ENCODE measurements at regions not wholly inside any gene's neighbourhood (a gene's known extent, or its start where the extent isn't known, plus 50 kb on each side); places are given as distances from the start of the nearest gene placed in this dataset.

- no peaks in the 10 kb centered on the region for H3K36me3 Mint-ChIP-seq (ENCODE audit: low read depth)
- peaks cover 20% of the 10 kb centered on the region for H3K4me1 Mint-ChIP-seq (ENCODE audit: low read depth)
- no peak overlapping the region for H3K4me3 Mint-ChIP-seq (ENCODE audit: unreplicated experiment)
- H3K27me3 Mint-ChIP-seq (ENCODE audit: low read depth), result no peaks in the 10 kb centered on the region
- DNase-seq (ENCODE audit: low spot score), result no peak
- TF ChIP-seq, protein P1, sequence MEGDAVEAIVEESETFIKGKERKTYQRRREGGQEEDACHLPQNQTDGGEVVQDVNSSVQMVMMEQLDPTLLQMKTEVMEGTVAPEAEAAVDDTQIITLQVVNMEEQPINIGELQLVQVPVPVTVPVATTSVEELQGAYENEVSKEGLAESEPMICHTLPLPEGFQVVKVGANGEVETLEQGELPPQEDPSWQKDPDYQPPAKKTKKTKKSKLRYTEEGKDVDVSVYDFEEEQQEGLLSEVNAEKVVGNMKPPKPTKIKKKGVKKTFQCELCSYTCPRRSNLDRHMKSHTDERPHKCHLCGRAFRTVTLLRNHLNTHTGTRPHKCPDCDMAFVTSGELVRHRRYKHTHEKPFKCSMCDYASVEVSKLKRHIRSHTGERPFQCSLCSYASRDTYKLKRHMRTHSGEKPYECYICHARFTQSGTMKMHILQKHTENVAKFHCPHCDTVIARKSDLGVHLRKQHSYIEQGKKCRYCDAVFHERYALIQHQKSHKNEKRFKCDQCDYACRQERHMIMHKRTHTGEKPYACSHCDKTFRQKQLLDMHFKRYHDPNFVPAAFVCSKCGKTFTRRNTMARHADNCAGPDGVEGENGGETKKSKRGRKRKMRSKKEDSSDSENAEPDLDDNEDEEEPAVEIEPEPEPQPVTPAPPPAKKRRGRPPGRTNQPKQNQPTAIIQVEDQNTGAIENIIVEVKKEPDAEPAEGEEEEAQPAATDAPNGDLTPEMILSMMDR (IDR thresholded peaks at IDR 0.05), result no peak
- no peak overlapping the region for H3K27ac Mint-ChIP-seq (ENCODE audit: unreplicated experiment)
- peaks cover 4% of the 10 kb centered on the region for H3K9me3 Mint-ChIP-seq (ENCODE audit: low read depth)
Measured at GRCh38 chr18:43542016-43542415, 264.7 kb upstream of the SYT4 start.

- Mint-ChIP-seq H3K27me3 (ENCODE audit: low read depth) (no peaks in the 10 kb centered on the region), H3K9me3 (ENCODE audit: low read depth) (peaks cover 4% of the 10 kb centered on the region), H3K4me3 (ENCODE audit: unreplicated experiment) (no peak overlapping the region), H3K27ac (ENCODE audit: unreplicated experiment) (no peak overlapping the region), H3K36me3 (ENCODE audit: low read depth) (no peaks in the 10 kb centered on the region), H3K4me1 (ENCODE audit: low read depth) (peaks cover 18% of the 10 kb centered on the region)
- no peak for DNase-seq (ENCODE audit: low spot score)
- TF ChIP-seq, protein P1 (IDR thresholded peaks at IDR 0.05), result no peak
Measured at GRCh38 chr18:43543236-43543635, 265.9 kb upstream of the SYT4 start.

DNA sequence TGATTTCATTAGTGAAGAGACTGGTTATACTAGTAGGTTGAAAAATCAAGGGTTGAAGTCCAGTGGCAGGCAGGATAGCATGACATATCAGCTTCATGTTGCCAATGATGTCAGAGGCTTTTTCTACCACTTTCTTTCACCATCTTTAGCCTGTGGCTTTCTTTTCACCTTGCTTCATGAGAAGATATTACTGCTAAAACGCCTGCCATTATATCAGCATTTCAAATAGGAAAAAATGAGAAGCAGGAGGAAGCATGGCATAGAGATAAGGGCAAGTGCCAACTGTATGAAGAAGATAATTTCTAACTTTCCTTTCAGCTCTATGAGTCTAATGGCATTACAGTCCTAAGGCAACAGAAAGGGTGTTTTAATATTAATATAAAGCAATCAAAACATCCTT lies 270.2 kb upstream of the SYT4 start:
- H3K36me3 Mint-ChIP-seq (ENCODE audit: low read depth), result no peaks in the 10 kb centered on the region
- TF ChIP-seq, protein P1 (IDR thresholded peaks at IDR 0.05), result no peak
- peaks cover 4% of the 10 kb centered on the region for H3K27me3 Mint-ChIP-seq (ENCODE audit: low read depth)
- H3K4me1 Mint-ChIP-seq (ENCODE audit: low read depth), result no peaks in the 10 kb centered on the region
- H3K9me3 Mint-ChIP-seq (ENCODE audit: low read depth), result peaks cover 11% of the 10 kb centered on the region
- no peak for DNase-seq (ENCODE audit: low spot score)
- no peak overlapping the region for H3K4me3 Mint-ChIP-seq (ENCODE audit: unreplicated experiment)
- no peak overlapping the region for H3K27ac Mint-ChIP-seq (ENCODE audit: unreplicated experiment)

- TF ChIP-seq, protein P1 (IDR thresholded peaks at IDR 0.05), result no peak
- Mint-ChIP-seq H3K4me1 (ENCODE audit: low read depth) (peaks cover 5% of the 10 kb centered on the region), H3K27me3 (ENCODE audit: low read depth) (peaks cover 29% of the 10 kb centered on the region), H3K27ac (ENCODE audit: unreplicated experiment) (no peak overlapping the region), H3K9me3 (ENCODE audit: low read depth) (peaks cover 21% of the 10 kb centered on the region), H3K36me3 (ENCODE audit: low read depth) (peaks cover 5% of the 10 kb centered on the region), H3K4me3 (ENCODE audit: unreplicated experiment) (no peak overlapping the region)
- DNase-seq (ENCODE audit: low spot score), result peak; percentile 56
Measured at GRCh38 chr18:43559507-43559906, 282.2 kb upstream of the SYT4 start.

GRCh38 chr18:43563780-43564179 lies 286.5 kb upstream of the SYT4 start:
- Mint-ChIP-seq H3K4me3 (ENCODE audit: unreplicated experiment) (no peak overlapping the region), H3K27me3 (ENCODE audit: low read depth) (peaks cover 26% of the 10 kb centered on the region), H3K4me1 (ENCODE audit: low read depth) (peaks cover 5% of the 10 kb centered on the region), H3K9me3 (ENCODE audit: low read depth) (no peaks in the 10 kb centered on the region), H3K27ac (ENCODE audit: unreplicated experiment) (no peak overlapping the region), H3K36me3 (ENCODE audit: low read depth) (no peaks in the 10 kb centered on the region)
- TF ChIP-seq, protein P1 (IDR thresholded peaks at IDR 0.05), result peak; percentile 94
- DNase-seq (ENCODE audit: low spot score), result no peak

Data from chondrocyte (in vitro differentiated cells).